H9 (cell line): ENCODE measurements at regions not wholly inside any gene's neighbourhood (a gene's known extent, or its start where the extent isn't known, plus 50 kb on each side); places are given as distances from the start of the nearest gene placed in this dataset.

Experiments used
- DNase-seq: peaks from one replicate; pipeline ENCODE4 v3.0.0-alpha.2; 2017
- H2AFZ ChIP-seq: one replicate; pipeline ENCODE4 v1.6.1; 2013; ENCODE audit warnings: mild to moderate bottlenecking, low read length, control low read depth, moderate library complexity
- H2AK5ac ChIP-seq: 2 replicates; pipeline ENCODE4 v1.6.1; 2013; ENCODE audit warnings: low read length, control low read depth, mixed read lengths; ENCODE audit not compliant: insufficient read length
- H2BK120ac ChIP-seq: one replicate; pipeline ENCODE4 v1.6.1; 2013; ENCODE audit warnings: low read depth, mild to moderate bottlenecking, low read length, control low read depth, inconsistent platforms; ENCODE audit not compliant: poor library complexity, severe bottlenecking
- H2BK12ac ChIP-seq: 2 replicates; pipeline ENCODE4 v1.6.1; 2013; ENCODE audit warnings: low read length, control low read depth, mixed read lengths, low read depth; ENCODE audit not compliant: insufficient read length
- H2BK15ac ChIP-seq: 2 replicates; pipeline ENCODE4 v1.6.1; 2013; ENCODE audit warnings: low read depth, low read length, control low read depth
- H2BK20ac ChIP-seq: one replicate; pipeline ENCODE4 v1.6.1; 2013; ENCODE audit warnings: low read depth, mild to moderate bottlenecking, low read length, control low read depth, inconsistent platforms; ENCODE audit not compliant: poor library complexity, severe bottlenecking
- H2BK5ac ChIP-seq: 2 replicates; pipeline ENCODE4 v1.6.1; 2013; ENCODE audit warnings: low read length, control low read depth, mixed read lengths; ENCODE audit not compliant: insufficient read length
- H3K14ac ChIP-seq: 2 replicates; pipeline ENCODE4 v1.6.1; 2013; ENCODE audit warnings: low read length, control low read depth; ENCODE audit not compliant: insufficient read depth
- H3K18ac ChIP-seq: 2 replicates; pipeline ENCODE4 v1.6.1; 2013; ENCODE audit warnings: low read depth, mild to moderate bottlenecking, mixed read lengths, low read length, control low read depth; ENCODE audit not compliant: insufficient read length
- H3K23ac ChIP-seq: 2 replicates; pipeline ENCODE4 v1.6.1; 2013; ENCODE audit warnings: low read length, control low read depth, mixed read lengths, low read depth; ENCODE audit not compliant: insufficient read length
- H3K23me2 ChIP-seq: 2 replicates; pipeline ENCODE4 v1.6.1; 2013; ENCODE audit warnings: low read depth, mild to moderate bottlenecking, mixed read lengths, low read length, control low read depth; ENCODE audit not compliant: insufficient read length, poor library complexity, severe bottlenecking
- H3K27ac ChIP-seq: 2 replicates; pipeline ENCODE4 v1.5.1; 2013; ENCODE audit warnings: low read length, control low read depth, mixed read lengths, low read depth; ENCODE audit not compliant: insufficient read length
- H3K27me3 ChIP-seq: 2 replicates; pipeline ENCODE4 v1.6.1; 2013; ENCODE audit warnings: low read length, control low read depth, inconsistent platforms; ENCODE audit not compliant: insufficient read depth
- H3K4ac ChIP-seq: 2 replicates; pipeline ENCODE4 v1.6.1; 2013; ENCODE audit warnings: low read depth, mild to moderate bottlenecking, control low read depth, inconsistent platforms, low read length, moderate library complexity
- H3K4me1 ChIP-seq: 2 replicates; pipeline ENCODE4 v1.6.1; 2013; ENCODE audit warnings: low read length, control low read depth, inconsistent platforms; ENCODE audit not compliant: insufficient read depth
- H3K4me2 ChIP-seq: 2 replicates; pipeline ENCODE4 v1.6.1; 2013; ENCODE audit warnings: low read length, control low read depth, mixed read lengths; ENCODE audit not compliant: insufficient read length, insufficient read depth
- H3K56ac ChIP-seq: 2 replicates; pipeline ENCODE4 v1.6.1; 2013; ENCODE audit warnings: low read depth, mild to moderate bottlenecking, mixed read lengths, low read length, control low read depth; ENCODE audit not compliant: insufficient read length
- H3K79me1 ChIP-seq: 2 replicates; pipeline ENCODE4 v1.6.1; 2013; ENCODE audit warnings: low read depth, mild to moderate bottlenecking, moderate library complexity, low read length, control low read depth, inconsistent platforms; ENCODE audit not compliant: insufficient read depth, poor library complexity, severe bottlenecking
- H3K79me2 ChIP-seq: 2 replicates; pipeline ENCODE4 v1.6.1; 2013; ENCODE audit warnings: low read length, control low read depth, inconsistent platforms; ENCODE audit not compliant: insufficient read depth
- H3K9ac ChIP-seq: 2 replicates; pipeline ENCODE4 v1.6.1; 2013; ENCODE audit warnings: low read length, control low read depth, mixed read lengths; ENCODE audit not compliant: insufficient read length; ENCODE audit errors: extremely low read depth
- H3K9me3 ChIP-seq: one replicate; pipeline ENCODE4 v1.6.1; 2013; ENCODE audit warnings: low read depth, low read length, inconsistent platforms; ENCODE audit not compliant: control insufficient read depth
- H3T11ph ChIP-seq: one replicate; pipeline ENCODE4 v1.6.1; 2013; ENCODE audit warnings: mild to moderate bottlenecking, low read length, control low read depth, inconsistent platforms
- H4K20me1 ChIP-seq: one replicate; pipeline ENCODE4 v1.6.1; 2013; ENCODE audit not compliant: control insufficient read depth, insufficient read length, insufficient read depth
- H4K5ac ChIP-seq: 2 replicates; pipeline ENCODE4 v1.6.1; 2013; ENCODE audit warnings: low read depth, mild to moderate bottlenecking, mixed read lengths, low read length, control low read depth; ENCODE audit not compliant: insufficient read length
- H4K8ac ChIP-seq: replicated peaks from 2 replicates; pipeline ENCODE4 v1.6.1; 2013; ENCODE audit warnings: low read length, control low read depth, mixed read lengths, low read depth; ENCODE audit not compliant: insufficient read length
- H4K91ac ChIP-seq: 2 replicates; pipeline ENCODE4 v1.6.1; 2013; ENCODE audit warnings: low read depth, mild to moderate bottlenecking, moderate library complexity, mixed read lengths, low read length, control low read depth; ENCODE audit not compliant: insufficient read length
- H3K27ac Mint-ChIP-seq, 3 experiments: 2 replicates in 2 of 3; 3 replicates in 1 of 3; pipeline ENCODE4 v1.8.0; 2020 to 2021; ENCODE audit warnings: mixed read lengths in 3 of 3, mild to moderate bottlenecking in 1 of 3, moderate library complexity in 1 of 3
- H3K27me3 Mint-ChIP-seq: 2 replicates; pipeline ENCODE4 v1.8.0; 2021; ENCODE audit warnings: low read depth, mild to moderate bottlenecking, moderate library complexity, mixed read lengths
- H3K36me3 Mint-ChIP-seq, 3 experiments: 2 replicates in 2 of 3; 3 replicates in 1 of 3; pipeline ENCODE4 v1.8.0; 2020 to 2021; ENCODE audit warnings: low read depth in 3 of 3, mixed read lengths in 3 of 3; ENCODE audit not compliant: insufficient read depth in 1 of 3
- H3K4me1 Mint-ChIP-seq, 2 experiments: 2 replicates each; pipeline ENCODE4 v1.8.0; 2020; ENCODE audit warnings: mixed read lengths in 2 of 2
- H3K4me3 Mint-ChIP-seq, 2 experiments: 2 replicates in 1 of 2; 3 replicates in 1 of 2; pipeline ENCODE4 v1.8.0; 2020 to 2021; ENCODE audit warnings: mild to moderate bottlenecking in 2 of 2, mixed read lengths in 2 of 2, moderate library complexity in 1 of 2
- H3K9me3 Mint-ChIP-seq, 2 experiments: 2 replicates in 1 of 2; 3 replicates in 1 of 2; pipeline ENCODE4 v1.8.0; 2020; ENCODE audit warnings: mild to moderate bottlenecking in 2 of 2, mixed read lengths in 2 of 2, moderate library complexity in 1 of 2
- CTCF ChIP-seq: fragments of 200-600 bp; sonication (generic); conservative IDR thresholded peaks from 3 replicates; pipeline ENCODE4 v1.8.0; 2021; ENCODE audit warnings: antibody characterized with exemption, mild to moderate bottlenecking
- WGBS: extraction: QIAGEN DNeasy Blood & Tissue Kit; methylation state at CpG from one replicate; pipeline ENCODE4 v1.1.7; 2013; ENCODE audit warnings: missing lambda C conversion rate, low lambda C conversion rate, mixed read lengths; ENCODE audit not compliant: insufficient read length; ENCODE audit errors: extremely low coverage; 5-methylcytosine and 5-hydroxymethylcytosine counted together

- Mint-ChIP-seq H3K36me3 (peaks cover 7 to 17% (median 14%) of the 10 kb centered on the region in 3 experiments), H3K9me3 (peaks cover 9 to 11% of the 10 kb centered on the region in 2 experiments), H3K4me1 (peaks cover 20% of the 10 kb centered on the region in 2 experiments), H3K27me3 (no peaks in the 10 kb centered on the region; the same call in 1 of the 2 replicates), H3K27ac (no peak overlapping the region), H3K4me3 (no peak overlapping the region)
- peaks cover 6% of the 10 kb centered on the region for H3K9me3 ChIP-seq
- H3T11ph ChIP-seq = no peak overlapping the region
- H3K23me2 ChIP-seq = no peaks in the 10 kb centered on the region
- no peak overlapping the region for H2BK5ac ChIP-seq
- no peaks in the 10 kb centered on the region for H4K20me1 ChIP-seq
- H3K9ac ChIP-seq = no peak overlapping the region
- TF ChIP-seq CTCF = no peak
- DNase-seq = no peak
- H3K56ac ChIP-seq = no peak overlapping the region
- H4K8ac ChIP-seq = no peak overlapping the region
- no peak overlapping the region for H3K18ac ChIP-seq
- peaks cover 4% of the 10 kb centered on the region; the same call in 1 of the 2 replicates for H3K4me1 ChIP-seq
- no peak overlapping the region for H4K91ac ChIP-seq
- no peak overlapping the region for H3K4ac ChIP-seq
- no peak overlapping the region for H2BK120ac ChIP-seq
- H2BK15ac ChIP-seq = no peak overlapping the region
- no peak overlapping the region for H2BK12ac ChIP-seq
- no CpG with 5 or more reads among the region's 7 CpGs for WGBS
- no peaks in the 10 kb centered on the region for H3K79me1 ChIP-seq
- no peaks in the 10 kb centered on the region for H3K27me3 ChIP-seq
- H3K23ac ChIP-seq = no peak overlapping the region
- H3K27ac ChIP-seq = no peak overlapping the region
- no peak overlapping the region for H2AFZ ChIP-seq
- H3K4me2 ChIP-seq = no peak overlapping the region
- no peak overlapping the region for H2AK5ac ChIP-seq
- H3K14ac ChIP-seq = no peak overlapping the region
- H2BK20ac ChIP-seq = no peak overlapping the region
- H4K5ac ChIP-seq = no peak overlapping the region
- no peaks in the 10 kb centered on the region for H3K79me2 ChIP-seq
Observed at GRCh38 chr7:121515630-121516401, 119.7 kb upstream of the FAM3C start.
